Hepatocyte (in vitro differentiated cells): ENCODE measurements at regions not wholly inside any gene's neighbourhood (a gene's known extent, or its start where the extent isn't known, plus 50 kb on each side); places are given as distances from the start of the nearest gene placed in this dataset.
A peak's percentile ranks its signal among the peaks of the same experiment; 100 is the strongest.

ENCODE experiments used
- DNase-seq: peaks from one replicate; pipeline ENCODE4 v3.0.0-alpha.2; 2016; ENCODE audit warnings: low spot score
- H2AFZ ChIP-seq: fragments of 200-600 bp; sonication (generic); 2 replicates; pipeline ENCODE4 v1.6.0; 2016; ENCODE audit warnings: antibody characterized with exemption, mild to moderate bottlenecking
- H3K27ac ChIP-seq: fragments of 200-600 bp; sonication (generic); 2 replicates; pipeline ENCODE4 v1.5.1; 2016; ENCODE audit warnings: mild to moderate bottlenecking
- H3K27me3 ChIP-seq: fragments of 200-600 bp; sonication (generic); 2 replicates; pipeline ENCODE4 v1.6.1; 2016
- H3K36me3 ChIP-seq: fragments of 200-600 bp; sonication (generic); replicated peaks from 2 replicates; pipeline ENCODE4 v1.5.1; 2016; ENCODE audit warnings: low read depth; ENCODE audit not compliant: insufficient read depth
- H3K4me1 ChIP-seq: fragments of 200-600 bp; sonication (generic); 2 replicates; pipeline ENCODE4 v1.5.1; 2016; ENCODE audit warnings: mild to moderate bottlenecking, moderate library complexity; ENCODE audit not compliant: insufficient read depth
- H3K4me2 ChIP-seq: fragments of 200-600 bp; sonication (generic); 2 replicates; pipeline ENCODE4 v1.6.0; 2016
- H3K4me3 ChIP-seq: fragments of 200-600 bp; sonication (generic); 2 replicates; pipeline ENCODE4 v1.5.1; 2016; ENCODE audit warnings: mild to moderate bottlenecking
- H3K79me2 ChIP-seq: fragments of 200-600 bp; sonication (generic); 2 replicates; pipeline ENCODE4 v1.6.0; 2017; ENCODE audit warnings: mild to moderate bottlenecking
- H3K9me2 ChIP-seq: fragments of 200-600 bp; sonication (generic); replicated peaks from 2 replicates; pipeline ENCODE4 v1.6.0; 2017; ENCODE audit warnings: mild to moderate bottlenecking; ENCODE audit not compliant: insufficient read depth
- H3K9me3 ChIP-seq: fragments of 200-600 bp; sonication (generic); 2 replicates; pipeline ENCODE4 v1.5.1; 2016; ENCODE audit warnings: low read depth, mild to moderate bottlenecking
- H4K20me1 ChIP-seq: fragments of 200-600 bp; sonication (generic); 2 replicates; pipeline ENCODE4 v1.6.0; 2016; ENCODE audit warnings: mild to moderate bottlenecking; ENCODE audit not compliant: insufficient read depth, poor library complexity, severe bottlenecking
- EZH2 ChIP-seq: fragments of 200-600 bp; sonication (generic); IDR thresholded peaks from 2 replicates; pipeline ENCODE4 v1.6.1; 2016; ENCODE audit warnings: antibody characterized with exemption, mild to moderate bottlenecking, borderline replicate concordance
- EZH2phosphoT487 ChIP-seq: fragments of 200-600 bp; sonication (generic); IDR thresholded peaks from one replicate; pipeline ENCODE4 v1.6.1; 2018; ENCODE audit warnings: antibody characterized with exemption, mild to moderate bottlenecking, low read depth, moderate library complexity; ENCODE audit not compliant: unreplicated experiment, severe bottlenecking
- WGBS: methylation state at CpG from one replicate; pipeline ENCODE4 v1.1.6; 2016; ENCODE audit warnings: low lambda C conversion rate; ENCODE audit errors: missing lambda C conversion rate; 5-methylcytosine and 5-hydroxymethylcytosine counted together
- TF ChIP-seq, protein P1 (sequence below): fragments of 200-600 bp; sonication (generic); IDR thresholded peaks from 2 replicates; pipeline ENCODE4 v1.5.1; 2016; ENCODE audit warnings: antibody characterized with exemption, mild to moderate bottlenecking; ENCODE audit not compliant: poor library complexity

DNA sequence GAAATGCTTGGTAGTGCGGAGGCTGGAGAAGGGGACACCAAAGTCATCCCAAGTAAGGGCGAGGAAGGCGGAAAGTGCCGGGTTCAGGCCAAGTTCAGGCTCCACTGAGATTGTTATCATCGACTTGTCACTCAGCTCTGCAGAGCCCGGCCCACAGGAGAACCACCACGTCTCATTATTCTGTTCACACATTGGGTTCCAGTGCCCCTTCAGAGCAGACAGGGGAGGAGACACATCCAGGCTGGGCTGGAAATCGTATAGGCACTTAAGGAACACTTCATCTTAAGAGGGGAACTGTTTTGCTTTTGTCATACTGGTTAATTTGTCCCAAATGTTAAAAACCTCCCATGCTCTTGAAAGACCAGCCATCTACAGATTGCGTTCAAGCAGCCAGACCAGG is 118.3 kb upstream of the ADAMTS18 start:
- TF ChIP-seq, protein P1, sequence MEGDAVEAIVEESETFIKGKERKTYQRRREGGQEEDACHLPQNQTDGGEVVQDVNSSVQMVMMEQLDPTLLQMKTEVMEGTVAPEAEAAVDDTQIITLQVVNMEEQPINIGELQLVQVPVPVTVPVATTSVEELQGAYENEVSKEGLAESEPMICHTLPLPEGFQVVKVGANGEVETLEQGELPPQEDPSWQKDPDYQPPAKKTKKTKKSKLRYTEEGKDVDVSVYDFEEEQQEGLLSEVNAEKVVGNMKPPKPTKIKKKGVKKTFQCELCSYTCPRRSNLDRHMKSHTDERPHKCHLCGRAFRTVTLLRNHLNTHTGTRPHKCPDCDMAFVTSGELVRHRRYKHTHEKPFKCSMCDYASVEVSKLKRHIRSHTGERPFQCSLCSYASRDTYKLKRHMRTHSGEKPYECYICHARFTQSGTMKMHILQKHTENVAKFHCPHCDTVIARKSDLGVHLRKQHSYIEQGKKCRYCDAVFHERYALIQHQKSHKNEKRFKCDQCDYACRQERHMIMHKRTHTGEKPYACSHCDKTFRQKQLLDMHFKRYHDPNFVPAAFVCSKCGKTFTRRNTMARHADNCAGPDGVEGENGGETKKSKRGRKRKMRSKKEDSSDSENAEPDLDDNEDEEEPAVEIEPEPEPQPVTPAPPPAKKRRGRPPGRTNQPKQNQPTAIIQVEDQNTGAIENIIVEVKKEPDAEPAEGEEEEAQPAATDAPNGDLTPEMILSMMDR: no peak
- TF ChIP-seq EZH2phosphoT487 (no peak), EZH2 (no peak)
- Histone ChIP-seq H3K36me3 (no peaks in the 10 kb centered on the region), H3K9me2 (no peaks in the 10 kb centered on the region), H3K4me1 (peaks cover 4% of the 10 kb centered on the region), H3K4me3 (no peak overlapping the region), H3K4me2 (no peak overlapping the region), H4K20me1 (no peaks in the 10 kb centered on the region), H3K9me3 (no peaks in the 10 kb centered on the region), H3K79me2 (no peaks in the 10 kb centered on the region), H3K27me3 (no peaks in the 10 kb centered on the region), H3K27ac (no peak overlapping the region), H2AFZ (no peak overlapping the region)
- DNase-seq: no peak
- WGBS: 75% methylated on average over 9 of the region's 9 CpGs

- WGBS: 94% methylated on average over 1 of the region's 1 CpG
Observed at GRCh38 chr16:77555126-77555525, 120.3 kb upstream of the ADAMTS18 start.

GRCh38 chr16:77555791-77556190 is 121.0 kb upstream of the ADAMTS18 start:
- TF ChIP-seq EZH2phosphoT487: no peak
- TF ChIP-seq, protein P1: no peak
- Histone ChIP-seq H3K27me3 (no peaks in the 10 kb centered on the region), H3K4me1 (peaks cover 4% of the 10 kb centered on the region), H3K9me3 (no peaks in the 10 kb centered on the region), H2AFZ (no peak overlapping the region), H3K27ac (no peak overlapping the region), H3K79me2 (no peaks in the 10 kb centered on the region), H4K20me1 (no peaks in the 10 kb centered on the region), H3K36me3 (no peaks in the 10 kb centered on the region), H3K9me2 (no peaks in the 10 kb centered on the region), H3K4me2 (peak overlapping the region; percentile 33), H3K4me3 (no peak overlapping the region)
- DNase-seq: no peak
- WGBS: 65% methylated on average over 12 of the region's 12 CpGs

More at GRCh38 chr16:77555126-77555525, 120.3 kb upstream of the ADAMTS18 start:
- TF ChIP-seq EZH2phosphoT487 (no peak), EZH2 (no peak)
- TF ChIP-seq, protein P1: no peak
- H3K36me3 ChIP-seq: no peaks in the 10 kb centered on the region
- H3K9me3 ChIP-seq: no peaks in the 10 kb centered on the region
- H3K27me3 ChIP-seq: no peaks in the 10 kb centered on the region
- H3K79me2 ChIP-seq: no peaks in the 10 kb centered on the region
- H3K9me2 ChIP-seq: no peaks in the 10 kb centered on the region
- DNase-seq: no peak
- no peak overlapping the region for H3K27ac ChIP-seq
- H2AFZ ChIP-seq: no peak overlapping the region
- H3K4me1 ChIP-seq: peaks cover 4% of the 10 kb centered on the region
- peak overlapping the region; percentile 33 for H3K4me2 ChIP-seq
- H3K4me3 ChIP-seq: no peak overlapping the region
- no peaks in the 10 kb centered on the region for H4K20me1 ChIP-seq
